GM10248 (cell line): ENCODE measurements at regions not wholly inside any gene's neighbourhood (a gene's known extent, or its start where the extent isn't known, plus 50 kb on each side); places are given as distances from the start of the nearest gene placed in this dataset.
"Not testable (repeated sequence)": the region's sequence is repeated elsewhere in the genome, so short reads cannot be mapped to it uniquely, and the experiment has no call there.

ENCODE experiments used
- CTCF ChIA-PET: fragments of 300-600 bp; sonication (Branson Sonifier 250); formaldehyde crosslinking; extraction: SDS; loops from one replicate; lab custom pipeline; 2021; ENCODE audit warnings: antibody characterized with exemption; lab: Yijun Ruan, JAX
- POLR2A ChIA-PET: fragments of 350-650 bp; sonication (Branson Sonifier 250); formaldehyde crosslinking; extraction: SDS; loops from one replicate; lab custom pipeline; 2020; ENCODE audit warnings: antibody characterized with exemption; lab: Yijun Ruan, JAX
- DNase-seq: peaks from one replicate; pipeline ENCODE4 v3.0.0; 2012; ENCODE audit errors: extremely low spot score
- TF ChIP-seq, protein P1 (sequence below): IDR thresholded peaks from 2 replicates; pipeline ENCODE4 v1.5.1; 2012; ENCODE audit warnings: mild to moderate bottlenecking, low read depth; ENCODE audit errors: extremely low read depth, missing control alignments, control extremely low read depth

DNA sequence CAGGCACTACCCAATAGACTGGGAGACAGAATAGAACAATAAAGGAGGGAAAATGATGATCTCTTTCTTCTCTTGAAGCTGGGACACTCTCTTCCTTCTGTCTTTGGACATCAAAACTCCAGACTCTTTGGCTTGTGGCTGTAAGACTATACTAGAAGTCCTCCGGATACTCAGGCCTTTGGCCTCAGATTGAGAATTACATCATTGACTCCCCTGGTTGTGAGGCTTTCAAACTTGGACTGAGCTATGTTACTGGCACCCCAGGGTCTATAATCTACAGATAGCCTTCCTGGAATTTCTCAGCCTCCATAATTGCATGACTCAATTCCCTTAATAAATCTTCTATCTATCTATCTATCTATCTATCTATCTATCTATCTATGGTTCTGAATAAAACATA is 294.2 kb upstream of the CT83 start:
- POLR2A ChIA-PET, result no interaction called here
- CTCF ChIA-PET, result no interaction called here
- TF ChIP-seq, protein P1, sequence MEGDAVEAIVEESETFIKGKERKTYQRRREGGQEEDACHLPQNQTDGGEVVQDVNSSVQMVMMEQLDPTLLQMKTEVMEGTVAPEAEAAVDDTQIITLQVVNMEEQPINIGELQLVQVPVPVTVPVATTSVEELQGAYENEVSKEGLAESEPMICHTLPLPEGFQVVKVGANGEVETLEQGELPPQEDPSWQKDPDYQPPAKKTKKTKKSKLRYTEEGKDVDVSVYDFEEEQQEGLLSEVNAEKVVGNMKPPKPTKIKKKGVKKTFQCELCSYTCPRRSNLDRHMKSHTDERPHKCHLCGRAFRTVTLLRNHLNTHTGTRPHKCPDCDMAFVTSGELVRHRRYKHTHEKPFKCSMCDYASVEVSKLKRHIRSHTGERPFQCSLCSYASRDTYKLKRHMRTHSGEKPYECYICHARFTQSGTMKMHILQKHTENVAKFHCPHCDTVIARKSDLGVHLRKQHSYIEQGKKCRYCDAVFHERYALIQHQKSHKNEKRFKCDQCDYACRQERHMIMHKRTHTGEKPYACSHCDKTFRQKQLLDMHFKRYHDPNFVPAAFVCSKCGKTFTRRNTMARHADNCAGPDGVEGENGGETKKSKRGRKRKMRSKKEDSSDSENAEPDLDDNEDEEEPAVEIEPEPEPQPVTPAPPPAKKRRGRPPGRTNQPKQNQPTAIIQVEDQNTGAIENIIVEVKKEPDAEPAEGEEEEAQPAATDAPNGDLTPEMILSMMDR, result no peak
- DNase-seq, result no peak

DNA sequence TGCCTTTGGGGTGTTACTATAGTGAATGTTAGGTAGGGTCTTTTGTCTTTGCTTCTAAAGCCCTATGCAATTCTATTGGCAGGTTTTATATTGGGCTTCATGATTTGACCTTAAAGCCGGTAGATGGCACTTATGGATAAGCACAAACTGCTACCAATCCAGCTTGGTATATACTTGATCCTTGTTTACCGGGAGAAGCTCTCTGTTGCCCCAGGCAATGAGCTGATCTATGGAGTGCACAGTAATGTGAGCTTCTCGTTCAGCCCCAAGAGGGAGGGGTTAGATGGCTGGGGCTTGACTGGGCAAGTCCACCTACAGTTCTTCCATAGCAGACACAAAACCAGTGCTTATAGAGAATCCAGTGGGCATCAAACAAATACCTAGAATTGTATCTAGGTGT is 287.2 kb upstream of the CT83 start:
- POLR2A ChIA-PET, result no interaction called here
- DNase-seq, result no peak
- CTCF ChIA-PET, result no interaction called here
- TF ChIP-seq, protein P1, result no peak

DNA sequence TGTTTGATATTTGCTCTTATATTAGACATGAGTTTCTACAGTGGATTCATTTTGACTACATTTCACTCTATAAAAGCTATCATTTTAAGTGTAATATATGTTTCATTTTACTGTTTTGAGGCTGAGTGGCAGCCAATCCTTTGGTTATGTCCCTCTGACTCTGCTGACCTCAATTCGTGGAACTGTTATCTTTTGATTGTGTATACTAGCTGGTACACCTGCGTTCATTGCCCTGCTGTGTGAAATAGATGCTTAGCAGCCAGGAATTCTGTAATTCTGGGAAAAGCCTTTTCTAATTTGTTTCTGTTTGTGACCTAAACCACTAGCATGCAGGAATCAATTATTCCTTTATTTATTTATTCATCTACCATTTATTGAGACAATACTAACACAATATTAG is 269.4 kb upstream of the CT83 start:
- TF ChIP-seq, protein P1, result no peak
- no peak for DNase-seq
- ChIA-PET POLR2A (no interaction called here), CTCF (no interaction called here)

DNA sequence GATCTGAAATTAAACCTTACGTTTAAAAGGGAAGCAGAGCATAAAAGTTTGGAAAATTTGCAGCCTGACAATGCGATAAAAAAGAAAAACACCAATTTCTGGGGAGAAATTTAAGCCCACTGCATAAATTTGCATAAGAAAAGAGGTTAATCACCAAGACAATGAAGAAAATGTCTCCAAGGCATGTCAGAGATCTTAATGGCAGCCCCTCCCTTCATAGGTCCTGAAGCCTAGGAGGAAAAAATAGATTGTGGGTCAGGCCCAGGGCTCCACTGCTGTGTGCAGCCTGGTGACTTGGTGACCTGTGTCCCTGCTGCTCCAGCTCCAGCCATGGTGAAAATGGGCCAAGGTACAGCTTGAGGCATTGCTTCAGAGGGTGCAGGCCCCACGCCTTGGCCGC is 264.0 kb upstream of the CT83 start:
- no peak for DNase-seq
- ChIA-PET POLR2A (no interaction called here), CTCF (no interaction called here)
- TF ChIP-seq, protein P1, result no peak

DNA sequence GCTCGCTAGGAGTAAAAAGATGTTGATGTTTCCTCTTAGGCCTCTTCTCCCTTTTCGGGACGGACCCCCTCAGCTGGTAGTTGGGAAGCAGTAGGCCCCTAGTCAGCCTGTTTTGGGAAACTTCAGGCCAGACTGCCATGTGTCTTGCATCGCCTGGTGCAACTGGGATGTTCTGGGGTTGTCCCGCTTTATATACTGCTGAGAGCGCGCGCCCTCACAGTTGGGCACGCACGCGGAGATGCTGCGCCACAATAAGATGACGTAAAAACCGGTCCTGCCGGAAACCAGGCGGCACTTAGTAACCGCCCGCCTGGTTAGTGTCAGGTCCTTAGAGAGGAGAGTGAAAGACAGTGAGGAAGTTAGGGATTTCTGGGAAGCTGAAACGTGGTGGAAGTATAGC is 231.3 kb upstream of the CT83 start:
- CTCF ChIA-PET, result no interaction called here
- POLR2A ChIA-PET, result no interaction called here
- TF ChIP-seq, protein P1, result no peak
- no peak for DNase-seq

DNA sequence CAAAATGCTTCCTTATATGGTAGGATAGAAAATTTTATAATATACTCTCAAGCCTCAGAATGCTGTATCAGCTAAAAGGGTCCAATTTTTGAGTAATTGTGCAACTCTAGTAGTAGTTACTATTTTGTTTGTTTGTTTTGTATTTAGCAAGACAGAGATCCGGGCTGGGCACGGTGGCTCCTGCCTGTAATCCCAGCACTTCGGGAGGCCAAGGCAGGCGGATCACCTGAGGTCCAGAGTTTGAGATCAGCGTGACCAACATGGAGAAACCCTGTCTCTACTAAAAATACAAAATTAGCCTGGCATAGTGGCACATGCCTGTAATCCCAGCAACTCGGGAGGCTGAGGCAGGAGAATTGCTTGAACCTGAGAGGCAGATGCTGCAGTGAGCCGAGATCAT is 216.8 kb upstream of the CT83 start:
- CTCF ChIA-PET, POLR2A ChIA-PET: not testable (repeated sequence)

DNA sequence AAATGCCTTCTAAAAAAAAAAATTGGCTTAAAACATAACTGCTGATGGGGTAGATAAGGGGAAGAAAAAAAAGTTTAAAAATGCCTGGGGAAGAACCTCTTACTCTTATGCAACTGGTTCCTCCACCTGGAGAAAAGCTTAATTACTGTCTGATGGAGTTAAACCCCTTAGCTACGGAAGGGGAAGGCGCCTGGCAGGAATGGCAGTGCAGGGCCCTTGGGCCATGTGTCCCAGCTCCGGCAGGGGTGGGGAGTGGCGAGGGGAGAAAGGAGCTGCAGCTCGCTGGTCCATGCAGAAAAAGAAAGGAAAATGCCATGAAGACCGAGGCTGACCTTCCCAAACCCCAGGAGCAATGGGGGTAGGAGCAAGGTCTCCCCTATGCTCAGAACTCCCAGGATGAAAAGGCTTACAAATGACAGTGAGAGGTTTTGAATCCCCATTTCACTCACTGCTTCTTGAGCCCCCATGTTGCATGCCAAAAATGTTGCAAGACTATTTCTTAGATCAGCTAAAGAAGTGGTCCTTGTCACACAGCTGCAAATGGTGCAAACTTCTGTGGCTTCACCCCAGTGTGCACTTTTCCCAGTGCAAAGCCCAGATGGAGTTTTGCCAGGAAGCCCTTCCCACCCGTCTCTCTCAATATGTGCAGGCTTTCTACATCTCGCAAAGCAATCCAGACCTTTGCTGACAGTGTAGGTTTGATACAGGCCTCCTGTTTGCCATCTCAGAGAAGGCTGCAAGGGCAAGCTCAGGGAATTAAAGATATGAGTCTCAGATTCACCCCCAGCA is 204.8 kb upstream of the CT83 start:
- ChIA-PET CTCF (interaction anchor here (1.0 kb wide), 1 partner anchor 10 kb away, joined by 4 read pairs; no protein-coding TSS in a partner anchor), POLR2A (no interaction called here)
- TF ChIP-seq, protein P1, result no peak
- no peak for DNase-seq

More for the DNA sequence above, 216.8 kb upstream of the CT83 start:
- not testable (repeated sequence) for DNase-seq
